NCI-H1048 (cell line): ENCODE measurements at regions not wholly inside any gene's neighbourhood (a gene's known extent, or its start where the extent isn't known, plus 50 kb on each side); places are given as distances from the start of the nearest gene placed in this dataset.
"Not testable (repeated sequence)": the region's sequence is repeated elsewhere in the genome, so short reads cannot be mapped to it uniquely, and the experiment has no call there.

ENCODE experiments used
- DNase-seq: peaks from one replicate; lab custom pipeline; 2025; lab: John Stamatoyannopoulos, UW

DNA sequence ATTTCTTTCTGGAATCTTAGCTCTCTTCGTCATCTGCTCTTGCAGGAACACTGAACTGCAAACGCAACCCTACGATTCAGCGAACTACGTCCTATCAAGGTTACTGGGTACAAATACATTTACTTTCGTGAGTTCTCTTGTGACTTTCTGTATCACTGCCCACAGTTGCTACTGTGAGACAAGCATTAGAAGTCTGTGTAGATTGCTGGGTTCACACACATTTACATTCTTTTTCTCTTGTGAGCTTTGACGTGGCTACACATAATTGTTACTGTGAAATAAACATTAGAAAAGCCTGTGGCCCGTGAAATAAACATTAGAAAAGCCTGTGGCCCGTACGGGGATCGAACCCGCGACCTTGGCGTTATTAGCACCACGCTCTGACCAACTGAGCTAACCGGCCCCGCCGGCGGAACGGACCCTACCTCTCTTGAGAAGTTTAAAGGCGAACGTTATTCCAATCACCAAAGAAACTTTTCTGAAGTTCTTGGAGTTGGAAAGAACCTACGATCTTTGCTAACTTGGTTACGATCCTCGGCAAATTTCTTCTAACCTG lies 61.2 kb upstream of the ZNF322 start:
- not testable (repeated sequence) for DNase-seq

DNA sequence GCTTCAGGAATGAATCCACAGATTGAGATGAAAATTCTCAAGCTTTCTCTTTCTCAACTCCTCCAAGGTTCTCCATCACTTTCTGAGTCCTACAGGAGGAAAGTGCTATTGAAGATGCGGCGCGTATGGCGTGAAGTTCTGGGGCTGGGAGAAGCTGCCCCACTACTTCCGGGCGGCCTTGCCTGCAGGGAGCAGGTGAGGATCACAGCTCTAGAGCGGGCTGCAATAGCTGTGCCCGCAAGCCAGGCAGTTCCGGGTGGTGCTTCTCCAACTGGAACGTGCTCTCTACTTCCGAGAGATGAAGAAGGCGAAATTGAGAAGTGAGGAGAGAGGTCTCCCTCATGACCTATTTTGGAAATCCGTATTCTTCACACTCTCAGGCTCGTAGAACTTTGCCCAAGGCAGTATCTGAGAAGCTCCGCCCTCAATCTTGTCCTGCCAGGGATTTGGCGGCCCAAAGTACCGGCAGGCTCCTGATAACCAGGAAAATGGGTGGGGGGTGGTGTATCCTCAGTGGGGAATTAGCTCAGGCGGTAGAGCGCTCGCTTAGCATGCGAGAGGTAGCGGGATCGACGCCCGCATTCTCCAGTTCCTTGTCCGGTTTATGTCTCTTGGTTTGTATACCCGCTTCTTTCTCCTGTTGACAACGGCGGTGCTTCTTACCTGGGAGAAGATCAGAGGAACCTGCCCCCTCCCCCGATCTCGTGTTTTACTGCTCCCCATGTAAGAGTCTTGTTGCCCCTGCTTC lies 70.6 kb upstream of the ZNF322 start:
- not testable (repeated sequence) for DNase-seq

DNA sequence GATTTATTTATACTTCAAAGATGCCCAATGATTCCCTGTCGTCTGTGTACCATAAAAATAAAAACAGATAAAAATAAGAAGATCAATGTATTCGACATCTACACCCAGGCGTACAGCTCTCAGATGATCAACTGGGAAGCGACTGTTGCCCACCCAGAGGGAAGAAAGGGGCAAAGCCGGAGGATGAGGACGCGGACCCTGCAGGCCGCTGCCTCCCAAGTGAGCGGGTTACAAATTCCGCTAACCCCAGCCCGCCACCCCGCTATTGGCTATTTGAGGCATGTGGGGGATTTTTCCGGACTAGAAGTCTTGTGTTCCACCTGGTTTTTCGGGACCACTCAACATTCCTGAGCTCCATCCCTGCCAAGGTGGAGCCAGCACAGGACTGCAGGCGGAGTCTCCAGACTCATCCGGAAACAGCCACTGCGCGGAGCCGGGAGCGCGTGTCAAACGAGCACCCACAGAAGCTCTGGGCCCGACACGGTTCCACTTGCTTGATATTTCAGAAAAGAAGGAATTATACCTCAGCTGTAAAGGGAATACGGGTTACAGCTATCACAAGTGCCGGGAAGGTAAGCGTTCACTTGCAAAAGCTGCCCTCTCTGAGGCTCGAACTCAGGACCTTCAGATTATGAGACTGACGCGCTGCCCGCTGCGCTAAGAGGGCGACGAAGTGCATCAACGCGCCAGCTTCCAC lies 75.4 kb upstream of the ZNF322 start:
- DNase-seq, result not testable (repeated sequence)

DNA sequence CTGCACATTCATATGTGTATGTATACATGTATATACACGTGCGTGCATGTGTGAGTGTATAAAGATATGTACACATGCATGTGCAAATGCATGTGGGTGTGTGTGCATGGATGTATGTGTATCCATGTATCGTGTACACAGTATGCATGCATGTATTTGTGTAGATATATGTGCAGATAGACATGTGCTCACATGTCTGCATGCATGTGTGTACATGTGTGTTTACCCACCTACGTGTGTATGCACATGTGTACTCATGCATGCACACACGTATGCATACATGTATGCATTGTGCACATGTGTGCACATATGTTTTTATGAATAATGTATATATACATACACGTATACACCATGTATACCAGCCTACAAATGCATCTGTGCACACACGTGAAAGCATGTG lies 80.3 kb upstream of the ZNF322 start:
- DNase-seq, result no peak

DNA sequence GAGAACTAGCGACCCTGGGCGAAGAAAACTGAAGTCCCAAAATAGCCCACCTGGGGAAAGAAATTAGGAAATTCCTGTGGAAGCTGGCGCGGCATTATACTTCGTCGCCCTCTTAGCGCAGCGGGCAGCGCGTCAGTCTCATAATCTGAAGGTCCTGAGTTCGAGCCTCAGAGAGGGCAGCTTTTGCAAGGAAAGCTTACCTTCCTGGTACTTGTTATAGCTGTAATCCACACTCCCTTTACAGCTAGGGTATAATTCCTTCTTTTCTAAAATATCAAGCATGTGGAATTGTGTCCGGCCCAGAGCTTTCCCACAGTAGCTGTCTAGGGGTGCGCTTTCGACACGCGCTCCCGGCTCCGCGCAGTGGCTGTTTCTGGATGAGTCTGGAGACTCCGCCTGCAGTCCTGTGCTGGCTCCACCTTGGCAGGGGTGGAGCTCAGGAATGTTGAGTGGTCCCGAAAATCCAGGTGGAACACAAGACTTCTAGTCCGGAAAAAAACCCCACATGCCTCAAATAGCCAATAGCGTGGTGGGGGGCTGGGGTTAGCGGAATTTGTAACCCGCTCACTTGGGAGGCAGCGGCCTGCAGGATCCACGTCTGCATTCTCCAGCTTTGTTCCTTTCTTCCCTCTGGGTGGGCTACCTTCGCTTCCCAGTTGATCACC lies 83.7 kb upstream of the ZNF322 start:
- DNase-seq, result no peak

DNA sequence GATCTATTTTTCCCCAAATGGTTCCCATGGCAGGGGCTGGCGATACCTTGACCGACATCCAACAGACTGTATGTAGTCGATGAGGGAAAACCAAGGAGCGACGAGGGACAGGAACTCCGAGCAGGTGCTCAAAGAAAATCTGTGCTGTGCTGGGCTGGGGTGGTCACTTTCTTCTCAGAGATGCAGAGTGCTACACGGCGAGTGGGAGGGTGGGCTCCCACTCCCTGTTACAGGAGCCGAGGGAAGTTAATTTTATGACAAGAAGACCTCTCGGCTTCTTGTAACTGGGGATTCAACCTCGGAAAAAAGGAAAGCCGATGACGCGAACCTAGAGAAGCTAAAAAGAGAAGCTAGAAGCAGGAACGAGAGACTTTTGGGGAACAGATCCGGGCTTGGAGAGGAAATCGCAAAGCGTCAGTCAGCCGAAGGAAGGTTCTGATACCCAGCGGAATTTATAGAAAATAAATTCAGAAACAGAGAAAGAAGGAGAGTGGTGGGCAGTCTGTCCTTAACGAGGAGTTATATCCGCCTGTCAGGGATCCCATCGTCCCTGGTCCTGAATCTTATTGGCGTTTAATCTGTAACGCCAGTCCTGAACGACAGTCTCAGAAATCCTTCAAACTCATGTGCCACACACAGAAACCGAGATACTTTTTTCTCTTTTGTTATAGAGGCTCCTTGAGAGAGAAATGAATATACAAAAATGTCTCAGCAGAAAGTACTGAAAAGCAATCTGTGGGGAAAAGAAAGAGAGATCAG lies 84.6 kb upstream of the ZNF322 start:
- DNase-seq, result no peak

DNA sequence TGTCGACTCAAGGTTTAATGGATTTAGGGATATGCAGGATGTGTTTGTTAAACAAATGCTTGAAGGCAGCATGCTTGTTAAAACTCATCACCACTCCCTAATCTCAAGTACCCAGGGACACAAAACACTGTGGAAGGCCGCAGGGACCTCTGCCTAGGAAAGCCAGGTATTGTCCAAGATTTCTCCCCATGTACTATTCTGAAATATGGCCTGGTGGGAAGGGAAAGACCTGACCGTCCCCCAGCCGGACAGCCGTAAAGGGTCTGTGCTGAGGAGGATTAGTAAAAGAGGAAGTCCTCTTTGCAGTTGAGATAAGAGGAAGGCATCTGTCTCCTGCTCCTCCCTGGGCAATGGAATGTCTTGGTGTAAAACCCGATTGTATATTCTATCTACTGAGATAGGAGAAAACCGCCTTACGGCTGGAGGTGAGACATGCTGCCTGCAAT lies 85.3 kb upstream of the ZNF322 start:
- not testable (repeated sequence) for DNase-seq

DNA sequence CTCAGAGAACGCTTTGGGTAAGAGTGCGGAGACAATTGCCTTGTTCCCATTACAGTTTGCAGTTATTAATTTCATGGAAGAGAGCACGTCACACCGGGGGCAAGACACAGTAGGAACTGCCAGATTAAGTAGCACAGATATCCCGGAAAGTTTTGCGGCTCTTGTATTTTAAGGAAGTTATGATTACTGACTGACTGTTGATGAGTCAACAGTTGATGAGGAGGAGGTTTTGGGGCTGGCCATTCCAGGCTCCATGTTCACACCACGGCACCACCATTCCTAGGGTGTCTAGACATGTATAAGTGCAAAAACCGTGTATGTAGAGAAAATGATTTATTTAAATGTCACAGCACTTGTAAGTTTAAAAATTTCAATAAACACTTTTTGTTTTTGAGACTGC lies 86.4 kb upstream of the ZNF322 start:
- not testable (repeated sequence) for DNase-seq

DNA sequence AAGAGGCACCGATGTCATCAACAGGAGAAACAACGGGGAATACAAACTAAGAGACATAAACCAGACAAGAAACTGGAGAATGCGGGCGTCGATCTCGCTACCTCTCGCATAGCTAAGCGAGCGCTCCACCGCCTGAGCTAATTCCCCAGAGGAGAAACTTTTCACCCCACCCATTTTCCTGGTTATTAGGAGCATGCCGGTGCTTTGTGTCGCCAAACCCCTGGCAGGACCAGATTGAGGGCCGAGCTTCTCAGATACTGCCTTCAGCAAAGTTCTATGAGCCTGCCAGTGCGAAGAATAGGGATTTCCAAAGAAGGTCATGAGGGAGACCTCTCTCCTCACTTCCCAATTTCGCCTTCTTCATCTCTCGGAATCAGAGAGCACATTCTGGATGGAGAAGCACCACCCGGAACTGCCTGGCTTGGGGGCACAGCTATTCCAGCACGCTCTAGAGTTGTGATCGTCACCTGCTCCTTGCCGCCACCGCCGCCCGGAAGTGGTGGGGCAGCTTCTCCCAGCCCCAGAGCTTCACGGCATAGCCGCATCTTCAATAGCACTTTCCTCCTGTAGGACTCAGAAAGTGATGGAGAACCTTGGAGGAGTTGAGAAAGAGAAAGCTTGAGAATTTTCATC lies 89.7 kb upstream of the ZNF322 start:
- not testable (repeated sequence) for DNase-seq

DNA sequence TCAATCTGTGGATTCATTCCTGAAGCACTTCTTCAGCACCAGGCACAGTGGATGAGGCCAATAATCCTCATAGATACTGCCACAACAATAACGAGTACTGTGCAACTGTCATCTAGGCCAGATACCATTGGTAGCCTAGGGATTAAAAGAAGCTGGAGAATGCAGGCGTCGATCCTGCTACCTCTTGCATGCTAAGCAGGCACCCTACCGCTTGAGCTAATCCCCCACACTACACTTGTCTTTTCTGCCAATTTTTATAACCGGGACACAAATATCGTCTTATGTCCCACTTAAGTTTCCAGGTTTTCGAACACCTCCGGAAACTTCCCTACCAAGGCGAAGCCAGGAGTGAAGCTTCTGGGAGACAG lies 90.2 kb upstream of the ZNF322 start:
- not testable (repeated sequence) for DNase-seq

DNA sequence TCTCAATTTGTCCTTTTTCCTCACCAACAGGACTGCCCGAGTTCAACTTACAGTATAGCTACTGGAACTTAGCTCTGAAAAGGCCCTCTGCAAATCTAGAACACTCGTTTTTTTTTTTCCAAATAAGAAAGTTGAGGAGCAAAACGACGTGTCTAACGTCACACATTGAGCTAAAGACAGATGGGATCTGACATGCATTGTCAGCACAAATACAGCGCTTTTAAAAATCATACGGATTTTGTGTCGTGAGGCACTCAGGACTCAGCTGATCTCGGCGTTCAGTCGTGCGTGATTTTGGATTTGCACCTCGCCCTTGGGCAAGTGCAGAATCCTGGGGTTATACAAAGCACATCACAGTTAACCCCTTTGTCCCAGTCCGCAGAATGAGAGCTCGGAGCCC lies 94.7 kb upstream of the ZNF322 start:
- DNase-seq, result no peak

DNA sequence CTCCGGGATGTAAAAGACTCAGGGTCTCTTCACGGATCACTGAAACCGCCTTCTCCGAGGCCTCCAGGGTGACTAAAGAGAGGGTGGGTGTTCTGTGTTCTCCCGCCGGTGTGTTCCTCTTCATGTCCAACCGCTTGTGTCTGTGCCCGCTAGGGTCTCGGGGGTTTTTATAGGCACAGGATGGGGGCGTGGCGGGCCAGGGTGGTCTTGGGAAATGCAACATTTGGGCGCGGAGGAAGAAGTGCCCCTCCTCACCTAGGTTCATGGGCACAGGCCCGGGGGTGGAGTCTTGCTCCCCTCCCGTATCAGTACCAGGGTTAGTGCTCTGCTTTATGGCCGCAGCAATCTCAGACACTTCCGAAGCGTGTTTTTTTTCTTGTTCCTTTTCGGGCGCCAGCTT lies 95.3 kb upstream of the ZNF322 start:
- not testable (repeated sequence) for DNase-seq

DNA sequence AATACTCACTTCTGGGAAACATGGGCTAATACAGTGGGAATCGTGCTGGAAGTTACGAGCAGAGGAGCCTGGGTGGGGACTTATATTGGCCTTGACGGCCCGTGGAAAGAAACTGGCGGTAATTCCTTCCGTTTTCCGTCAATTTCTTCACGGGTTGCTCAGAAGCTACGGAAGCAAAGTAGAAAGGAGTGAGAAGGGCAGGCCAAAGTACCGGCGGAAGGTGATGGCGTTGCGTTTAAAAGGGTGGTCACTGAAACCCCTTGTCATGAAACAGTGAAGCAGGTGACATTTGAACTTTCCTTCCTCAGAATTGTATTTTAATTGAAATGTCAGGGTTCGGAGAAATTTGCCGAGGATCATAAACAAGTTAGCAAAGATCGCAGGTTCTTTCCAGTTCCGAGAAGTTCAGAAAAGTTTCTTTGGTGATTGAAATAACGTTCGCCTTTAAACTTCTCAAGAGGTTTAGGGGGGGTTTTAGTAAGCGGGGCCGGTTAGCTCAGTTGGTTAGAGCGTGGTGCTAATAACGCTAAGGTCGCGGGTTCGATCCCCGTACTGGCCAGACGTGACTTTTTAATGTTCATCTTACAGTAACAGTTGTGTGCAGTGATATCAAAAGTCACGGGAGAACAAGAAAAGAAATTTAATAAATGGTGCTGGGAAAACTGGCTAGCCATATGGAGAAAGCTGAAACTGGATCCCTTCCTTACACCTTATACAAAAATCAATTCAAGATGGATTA lies 96.7 kb upstream of the ZNF322 start:
- DNase-seq, result not testable (repeated sequence)

DNA sequence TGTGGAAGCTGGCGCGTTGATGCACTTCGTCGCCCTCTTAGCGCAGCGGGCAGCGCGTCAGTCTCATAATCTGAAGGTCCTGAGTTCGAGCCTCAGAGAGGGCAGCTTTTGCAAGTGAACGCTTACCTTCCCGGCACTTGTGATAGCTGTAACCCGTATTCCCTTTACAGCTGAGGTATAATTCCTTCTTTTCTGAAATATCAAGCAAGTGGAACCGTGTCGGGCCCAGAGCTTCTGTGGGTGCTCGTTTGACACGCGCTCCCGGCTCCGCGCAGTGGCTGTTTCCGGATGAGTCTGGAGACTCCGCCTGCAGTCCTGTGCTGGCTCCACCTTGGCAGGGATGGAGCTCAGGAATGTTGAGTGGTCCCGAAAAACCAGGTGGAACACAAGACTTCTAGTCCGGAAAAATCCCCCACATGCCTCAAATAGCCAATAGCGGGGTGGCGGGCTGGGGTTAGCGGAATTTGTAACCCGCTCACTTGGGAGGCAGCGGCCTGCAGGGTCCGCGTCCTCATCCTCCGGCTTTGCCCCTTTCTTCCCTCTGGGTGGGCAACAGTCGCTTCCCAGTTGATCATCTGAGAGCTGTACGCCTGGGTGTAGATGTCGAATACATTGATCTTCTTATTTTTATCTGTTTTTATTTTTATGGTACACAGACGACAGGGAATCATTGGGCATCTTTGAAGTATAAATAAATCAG lies 106.8 kb upstream of the ZNF322 start:
- not testable (repeated sequence) for DNase-seq

DNA sequence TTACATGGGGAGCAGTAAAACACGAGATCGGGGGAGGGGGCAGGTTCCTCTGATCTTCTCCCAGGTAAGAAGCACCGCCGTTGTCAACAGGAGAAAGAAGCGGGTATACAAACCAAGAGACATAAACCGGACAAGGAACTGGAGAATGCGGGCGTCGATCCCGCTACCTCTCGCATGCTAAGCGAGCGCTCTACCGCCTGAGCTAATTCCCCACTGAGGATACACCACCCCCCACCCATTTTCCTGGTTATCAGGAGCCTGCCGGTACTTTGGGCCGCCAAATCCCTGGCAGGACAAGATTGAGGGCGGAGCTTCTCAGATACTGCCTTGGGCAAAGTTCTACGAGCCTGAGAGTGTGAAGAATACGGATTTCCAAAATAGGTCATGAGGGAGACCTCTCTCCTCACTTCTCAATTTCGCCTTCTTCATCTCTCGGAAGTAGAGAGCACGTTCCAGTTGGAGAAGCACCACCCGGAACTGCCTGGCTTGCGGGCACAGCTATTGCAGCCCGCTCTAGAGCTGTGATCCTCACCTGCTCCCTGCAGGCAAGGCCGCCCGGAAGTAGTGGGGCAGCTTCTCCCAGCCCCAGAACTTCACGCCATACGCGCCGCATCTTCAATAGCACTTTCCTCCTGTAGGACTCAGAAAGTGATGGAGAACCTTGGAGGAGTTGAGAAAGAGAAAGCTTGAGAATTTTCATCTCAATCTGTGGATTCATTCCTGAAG lies 111.6 kb upstream of the ZNF322 start:
- not testable (repeated sequence) for DNase-seq

DNA sequence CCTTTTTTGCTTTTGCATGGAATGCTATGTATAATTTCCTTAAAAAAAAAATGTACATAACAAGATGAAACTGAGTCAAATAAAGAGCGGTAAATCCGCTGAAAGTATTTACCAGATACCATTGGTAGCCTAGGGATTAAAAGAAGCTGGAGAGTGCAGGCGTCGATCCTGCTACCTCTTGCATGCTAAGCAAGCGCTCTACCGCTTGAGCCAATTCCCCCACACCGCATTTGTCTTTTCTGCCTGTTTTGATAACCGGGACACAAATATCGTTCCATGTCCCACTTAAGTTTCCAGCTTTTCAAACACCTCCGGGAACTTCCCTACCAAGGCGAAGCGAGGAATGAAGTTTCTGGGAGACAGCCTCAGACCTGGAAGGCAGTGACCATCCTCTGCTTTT lies 113.9 kb upstream of the ZNF322 start:
- not testable (repeated sequence) for DNase-seq

DNA sequence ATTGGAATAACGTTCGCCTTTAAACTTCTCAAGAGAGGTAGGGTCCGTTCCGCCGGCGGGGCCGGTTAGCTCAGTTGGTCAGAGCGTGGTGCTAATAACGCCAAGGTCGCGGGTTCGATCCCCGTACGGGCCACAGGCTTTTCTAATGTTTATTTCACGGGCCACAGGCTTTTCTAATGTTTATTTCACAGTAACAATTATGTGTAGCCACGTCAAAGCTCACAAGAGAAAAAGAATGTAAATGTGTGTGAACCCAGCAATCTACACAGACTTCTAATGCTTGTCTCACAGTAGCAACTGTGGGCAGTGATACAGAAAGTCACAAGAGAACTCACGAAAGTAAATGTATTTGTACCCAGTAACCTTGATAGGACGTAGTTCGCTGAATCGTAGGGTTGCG lies 121.0 kb upstream of the ZNF322 start:
- not testable (repeated sequence) for DNase-seq

DNA sequence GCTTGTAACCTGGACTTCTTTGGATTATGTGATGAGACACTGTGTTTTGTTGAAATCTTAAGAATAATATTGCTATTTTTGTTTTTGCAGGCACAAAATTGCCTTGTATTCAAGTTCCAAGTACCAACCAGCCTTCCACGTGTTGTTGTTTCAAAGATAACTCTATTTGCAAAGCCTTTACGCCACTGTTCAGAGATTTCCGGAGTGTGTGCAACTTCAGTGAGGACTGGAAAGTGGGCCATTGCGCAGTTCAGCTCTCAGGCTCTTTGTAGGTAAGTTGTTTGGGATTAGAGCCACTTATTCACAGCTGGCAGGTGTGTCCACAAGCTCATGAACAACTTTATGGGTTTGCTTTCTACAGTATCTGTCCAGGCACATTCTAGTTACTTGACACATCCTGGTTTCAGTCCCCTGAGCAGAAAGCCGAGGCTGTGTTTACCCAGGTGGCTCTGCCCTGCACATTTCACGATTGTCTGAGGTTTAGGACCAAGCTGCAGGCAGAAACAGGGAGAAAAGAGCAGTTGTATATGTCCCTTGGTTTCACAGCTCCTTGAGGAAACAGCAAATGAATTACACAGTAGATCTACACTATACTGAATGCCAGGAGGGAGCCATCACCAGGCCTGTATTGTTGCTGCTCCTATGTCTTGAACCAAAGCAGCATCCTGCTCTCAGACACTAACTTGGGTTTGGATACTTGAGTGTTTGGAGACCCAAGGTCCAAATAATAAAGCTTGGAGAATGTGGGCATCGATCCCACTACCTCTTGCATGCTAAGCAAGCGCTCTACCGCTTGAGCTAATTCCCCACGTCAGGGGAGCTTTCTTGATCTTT lies 136.1 kb upstream of the ZNF322 start:
- DNase-seq, result not testable (repeated sequence)
